HG03060 (cell line): ENCODE measurements at regions not wholly inside any gene's neighbourhood (a gene's known extent, or its start where the extent isn't known, plus 50 kb on each side); places are given as distances from the start of the nearest gene placed in this dataset.
A peak's percentile ranks its signal among the peaks of the same experiment; 100 is the strongest.

Experiments used
- ATAC-seq: cut with Tn5 transposase; IDR thresholded peaks from one replicate; pipeline ENCODE4 v1.9.1; 2021; ENCODE audit warnings: low read depth, moderate number of reproducible peaks; ENCODE audit not compliant: unreplicated experiment

DNA sequence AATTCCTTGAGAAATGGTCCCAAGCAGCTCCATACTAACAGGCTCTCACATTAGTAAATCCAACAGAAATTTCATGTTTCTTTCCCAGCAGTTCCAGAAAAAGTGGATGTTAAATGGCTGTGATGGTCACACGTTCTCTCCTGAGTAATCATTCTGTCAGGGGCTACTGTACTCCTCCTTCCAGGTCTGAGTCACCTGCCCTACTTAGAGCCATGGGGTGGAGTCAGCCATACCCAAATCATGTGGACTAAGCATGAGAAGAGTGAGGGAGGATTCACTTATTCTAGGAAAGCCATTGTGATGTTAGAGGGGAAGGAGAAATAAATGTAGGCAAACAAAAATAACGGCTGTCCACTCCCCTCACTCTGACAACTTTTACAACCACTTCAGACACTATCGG is 547.2 kb downstream of the CSNK1G3 start:
- ATAC-seq: no peak

DNA sequence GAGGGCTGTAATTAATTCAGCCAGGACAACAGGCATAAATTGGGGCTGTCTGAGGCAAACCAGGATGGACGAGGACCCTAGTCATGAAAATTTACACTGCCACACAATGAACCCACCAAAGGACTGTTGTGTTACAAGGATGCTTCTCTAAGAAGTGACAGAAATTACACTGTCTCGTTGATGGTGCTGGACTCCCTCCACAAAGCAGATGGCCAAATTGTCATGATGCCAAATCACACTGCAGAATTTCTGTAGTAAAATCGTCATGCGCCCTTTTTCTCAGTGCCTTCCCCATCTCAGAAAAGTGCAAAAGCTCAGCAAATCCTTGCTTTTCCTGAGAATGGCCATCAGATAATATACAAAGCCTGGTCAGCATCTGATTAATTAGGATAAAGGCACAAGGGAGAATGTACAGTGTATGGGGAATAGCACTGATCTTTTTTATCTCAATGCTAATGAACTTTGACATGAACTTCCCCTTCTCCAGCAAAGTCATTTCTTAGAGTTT is 545.8 kb downstream of the CSNK1G3 start:
- ATAC-seq: no peak

DNA sequence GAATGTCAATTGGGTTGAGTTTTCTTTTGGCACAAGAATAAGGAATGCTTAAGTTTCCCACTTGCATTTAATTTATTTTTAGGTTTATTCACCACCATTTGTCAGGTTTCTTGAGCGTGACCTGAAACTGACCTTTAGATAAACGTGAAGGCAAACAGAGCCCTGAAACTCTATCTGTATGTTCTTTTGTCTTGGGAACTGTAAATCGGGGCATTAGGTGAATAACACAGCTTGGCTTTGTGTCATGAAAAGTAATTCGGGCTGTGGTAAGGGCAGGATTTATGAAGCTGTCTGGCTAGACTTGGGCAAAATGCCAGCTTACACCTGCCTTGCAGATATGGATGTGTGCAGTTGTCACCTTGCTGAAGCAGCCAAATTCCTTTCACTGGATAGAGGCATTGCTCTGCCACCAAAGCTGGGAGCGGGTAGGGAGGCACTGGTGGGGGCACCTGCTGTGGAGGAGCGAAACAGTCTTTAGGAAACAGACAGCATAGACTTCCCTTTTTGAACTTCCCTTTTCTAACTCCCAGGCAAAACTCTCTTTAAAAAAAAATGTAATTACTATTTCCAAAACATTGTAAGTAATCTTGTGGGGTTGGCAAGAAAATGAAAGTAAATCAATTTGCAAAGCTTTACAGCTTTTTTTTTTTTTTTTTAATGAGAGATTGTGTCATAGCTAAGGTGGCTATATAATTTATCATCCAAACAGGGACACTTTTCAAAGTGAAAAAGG is 545.2 kb downstream of the CSNK1G3 start:
- ATAC-seq: peak; percentile 26

DNA sequence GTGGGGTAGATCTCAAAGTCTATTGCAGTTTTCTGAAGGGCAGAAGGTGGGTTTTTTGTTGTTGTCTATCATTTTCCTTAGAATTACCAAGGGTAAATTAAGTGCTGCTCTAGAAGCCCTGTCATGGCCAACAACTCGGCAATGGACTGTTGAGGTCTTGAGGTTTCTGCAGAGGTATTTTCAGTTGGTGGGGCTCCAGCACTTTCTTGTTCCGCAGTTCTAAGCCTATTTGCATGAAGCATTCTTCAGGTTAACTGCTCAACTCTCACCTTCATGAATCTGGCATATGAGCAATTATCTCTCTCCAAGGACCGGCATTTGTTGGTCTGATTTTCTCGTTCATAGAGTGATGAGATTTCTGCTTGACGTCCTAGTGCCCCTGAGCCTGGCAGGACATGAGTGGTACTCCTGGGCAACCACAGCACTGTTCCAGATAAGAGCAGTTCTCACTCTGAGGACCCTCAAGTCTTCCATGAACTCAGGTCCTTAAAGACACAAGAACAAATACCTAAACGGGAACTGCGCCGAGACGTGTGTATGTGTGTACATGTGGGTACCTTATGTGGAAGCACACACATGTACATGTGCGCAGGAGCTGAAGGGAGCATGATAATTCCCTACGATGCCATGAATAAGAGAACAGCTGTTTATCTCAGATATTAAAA is 544.5 kb downstream of the CSNK1G3 start:
- ATAC-seq: peak; percentile 54

DNA sequence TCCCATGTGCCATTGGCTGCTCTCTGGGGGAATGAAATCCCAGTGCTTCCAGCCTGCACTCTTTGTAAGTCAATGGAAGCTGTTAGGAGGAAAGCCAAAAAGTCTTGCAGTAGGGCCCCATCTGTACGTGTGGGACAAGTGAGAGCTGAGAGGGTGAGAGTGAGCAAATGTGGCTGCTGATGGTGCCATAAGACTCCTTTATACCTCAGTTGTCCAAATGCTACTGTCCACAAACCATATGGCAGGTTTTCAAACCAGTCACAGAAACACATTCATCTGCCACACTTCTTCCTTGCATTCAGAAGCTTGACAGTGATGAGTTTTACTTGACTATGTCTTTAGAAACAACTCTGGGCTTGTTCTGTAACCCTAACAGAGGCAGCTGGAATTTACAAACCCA is 543.8 kb downstream of the CSNK1G3 start:
- ATAC-seq: no peak

DNA sequence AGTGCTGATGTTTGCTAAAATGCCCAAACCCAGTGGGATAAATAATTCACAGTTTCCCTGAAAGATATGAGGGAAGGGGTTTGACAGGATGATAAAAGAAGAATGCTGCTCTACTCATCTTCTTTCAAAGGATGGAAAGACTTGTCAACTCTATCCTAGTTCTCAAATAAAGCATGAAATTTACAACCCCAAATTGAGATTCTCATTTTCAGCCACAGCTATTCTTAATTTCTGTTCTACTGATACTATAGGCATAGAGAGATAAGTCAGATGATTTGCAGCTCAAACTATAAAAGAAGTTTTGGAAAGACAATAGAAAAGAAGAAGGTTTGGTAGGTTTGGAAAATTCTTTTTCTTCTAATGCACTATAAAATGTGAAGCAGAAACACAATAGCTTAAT is 542.6 kb downstream of the CSNK1G3 start:
- peak; percentile 30 for ATAC-seq

DNA sequence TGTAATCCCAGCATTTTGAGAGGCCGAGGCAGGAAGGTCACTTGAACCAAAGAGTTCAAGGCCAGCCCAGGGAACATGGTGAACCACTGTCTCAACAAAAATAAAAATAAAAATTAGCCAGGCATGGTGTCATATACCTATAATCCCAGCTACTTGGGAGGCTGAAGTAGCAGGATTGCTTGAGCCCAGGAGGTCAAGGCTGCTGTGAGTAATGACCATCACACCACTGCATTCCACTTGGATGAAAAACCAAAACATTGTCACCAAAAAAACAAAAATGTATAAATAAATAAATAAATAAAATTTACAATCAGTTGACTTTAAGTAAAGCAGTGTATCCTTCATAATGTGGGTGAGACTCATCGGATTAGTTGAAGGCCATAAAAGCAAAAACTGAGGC is 541.4 kb downstream of the CSNK1G3 start:
- ATAC-seq: no peak

DNA sequence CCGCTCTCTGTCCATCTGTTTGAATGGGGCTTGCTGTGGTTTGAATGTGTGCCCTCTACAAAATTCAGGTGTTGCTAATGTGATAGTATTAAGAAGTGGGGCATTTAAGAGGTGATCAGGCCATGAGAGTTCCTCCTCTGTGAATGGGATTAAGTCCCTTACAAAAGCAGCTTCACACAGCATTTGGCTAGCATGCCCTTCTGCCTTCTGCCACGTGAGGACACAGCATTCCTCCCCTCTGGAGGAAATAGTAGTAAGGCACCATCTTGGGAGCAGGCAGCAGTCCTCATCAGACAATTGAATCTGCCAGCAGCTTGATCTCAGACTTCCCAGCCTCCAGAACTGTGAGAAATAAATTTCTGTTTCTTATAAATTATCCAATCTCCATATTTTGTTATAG is 540.2 kb downstream of the CSNK1G3 start:
- no peak for ATAC-seq

DNA sequence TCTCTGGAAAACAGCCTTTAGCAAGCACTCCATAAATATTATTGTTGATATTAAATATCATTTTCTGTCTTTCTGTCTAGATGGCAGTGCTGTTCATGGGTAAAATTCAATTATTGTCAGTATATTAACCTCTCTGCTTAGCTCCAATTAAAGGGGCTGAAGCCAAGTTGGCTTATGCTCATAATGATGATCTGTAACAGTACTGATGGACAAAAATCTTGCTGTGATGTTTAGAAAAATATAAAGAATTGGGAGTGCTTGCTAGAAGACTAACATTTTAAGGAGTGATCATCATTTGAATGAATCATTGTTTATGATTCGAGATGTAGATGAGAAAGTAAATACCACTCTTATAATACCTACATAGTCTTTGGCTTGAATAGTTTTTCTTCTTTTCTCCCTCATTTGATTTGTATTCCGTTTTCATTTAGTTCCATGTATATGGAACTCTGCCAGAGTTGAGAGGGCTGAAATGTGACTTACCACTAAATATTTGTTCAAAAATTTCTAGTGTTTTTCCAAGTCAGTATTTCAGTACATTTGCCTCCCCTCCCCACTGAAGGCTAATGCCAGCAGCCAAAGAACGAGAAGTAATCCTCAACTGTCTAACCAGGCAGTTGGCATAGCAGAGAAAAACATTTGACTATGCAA is 538.3 kb downstream of the CSNK1G3 start:
- ATAC-seq: no peak

DNA sequence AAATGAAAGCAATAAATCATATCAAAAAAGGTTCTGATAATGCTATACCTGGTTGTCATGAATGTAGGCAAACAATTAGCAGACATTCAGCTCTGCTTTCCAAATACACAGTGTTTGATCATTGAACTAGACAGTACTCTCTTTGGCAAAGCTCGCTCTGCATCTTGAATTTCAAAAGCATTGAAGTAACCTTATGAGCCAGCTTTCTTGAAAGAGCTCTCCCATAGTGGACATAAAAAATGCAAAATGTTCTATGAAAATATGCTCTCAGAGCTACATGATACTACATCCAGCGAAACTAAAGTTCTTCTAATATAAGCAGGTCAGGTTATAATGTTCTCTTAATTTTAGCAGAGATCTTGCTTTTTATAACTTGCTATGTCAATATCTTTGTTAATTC is 533.4 kb downstream of the CSNK1G3 start:
- no peak for ATAC-seq

DNA sequence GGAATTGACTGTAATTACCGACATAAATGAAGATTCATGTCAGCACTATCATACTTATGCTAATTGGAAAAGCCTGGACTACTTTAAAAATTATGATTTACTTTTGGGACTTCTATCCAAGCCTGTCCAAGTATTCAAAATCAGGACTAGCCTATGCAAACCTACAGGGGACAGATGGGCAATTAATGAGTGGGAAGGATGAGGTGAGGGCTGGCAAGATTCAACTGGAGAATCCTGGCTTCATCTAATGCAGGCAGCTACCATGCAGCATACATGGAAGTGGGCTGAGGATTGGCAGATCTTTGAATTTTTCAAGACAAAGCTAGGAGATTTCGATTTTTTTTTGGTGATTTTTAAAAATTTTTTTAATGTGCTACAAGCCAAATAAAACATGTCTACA is 532.6 kb downstream of the CSNK1G3 start:
- no peak for ATAC-seq

DNA sequence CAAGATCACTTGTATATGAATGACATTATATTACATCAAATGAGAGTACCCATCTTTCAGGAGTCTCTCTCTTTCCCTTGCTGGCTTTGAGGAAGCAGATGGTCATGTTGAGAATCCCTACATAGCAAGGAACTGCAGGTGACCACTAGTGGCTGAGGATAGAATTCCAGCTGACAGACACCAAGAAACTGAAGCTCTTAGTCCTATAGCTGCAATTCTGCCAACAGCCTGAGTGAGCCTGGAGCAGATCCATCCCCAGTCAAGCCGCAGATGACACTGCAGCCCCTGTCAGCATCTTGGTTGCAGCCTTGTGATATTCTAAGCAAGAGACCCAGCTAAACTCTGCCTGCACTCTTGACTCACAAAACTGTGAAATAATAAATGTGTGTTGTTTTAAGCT is 531.5 kb downstream of the CSNK1G3 start:
- ATAC-seq: no peak

DNA sequence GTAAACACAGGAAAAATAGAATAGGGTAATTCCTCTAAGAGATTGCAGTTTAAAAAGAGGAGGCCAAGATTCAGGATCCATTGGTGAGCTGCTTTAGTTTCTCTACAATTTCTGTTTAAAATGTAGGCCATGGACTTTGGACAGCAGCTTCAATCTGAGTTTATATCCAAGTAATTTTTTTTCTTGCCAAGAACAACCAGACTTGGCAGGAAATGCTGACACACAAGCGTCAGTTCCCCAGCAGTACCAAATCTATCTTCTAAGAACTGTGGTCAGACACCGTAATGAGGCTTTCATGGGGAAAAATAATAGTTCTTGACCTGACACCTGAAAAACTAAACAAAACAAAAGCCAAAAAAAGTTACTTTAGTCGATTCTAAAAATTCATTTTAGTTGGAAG is 528.8 kb downstream of the CSNK1G3 start:
- ATAC-seq: no peak

DNA sequence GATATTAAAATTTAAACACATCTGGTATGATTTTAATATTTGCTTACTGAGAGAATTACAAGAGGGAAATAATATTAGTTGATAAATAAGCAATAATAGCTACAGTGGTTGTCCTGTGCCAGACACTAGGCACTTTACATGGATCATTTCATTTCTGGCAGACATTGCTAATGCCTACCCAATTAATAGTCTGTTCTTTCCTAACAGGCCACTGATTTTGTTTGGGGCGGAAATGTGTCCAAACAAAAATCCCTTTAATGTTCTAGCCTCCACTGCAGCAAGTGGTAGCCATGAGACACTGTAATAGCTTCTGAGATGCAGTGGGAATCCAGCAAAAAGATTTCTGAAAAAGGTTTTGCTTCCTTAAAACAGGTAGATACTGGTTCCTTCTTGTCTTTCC is 527.4 kb downstream of the CSNK1G3 start:
- no peak for ATAC-seq

DNA sequence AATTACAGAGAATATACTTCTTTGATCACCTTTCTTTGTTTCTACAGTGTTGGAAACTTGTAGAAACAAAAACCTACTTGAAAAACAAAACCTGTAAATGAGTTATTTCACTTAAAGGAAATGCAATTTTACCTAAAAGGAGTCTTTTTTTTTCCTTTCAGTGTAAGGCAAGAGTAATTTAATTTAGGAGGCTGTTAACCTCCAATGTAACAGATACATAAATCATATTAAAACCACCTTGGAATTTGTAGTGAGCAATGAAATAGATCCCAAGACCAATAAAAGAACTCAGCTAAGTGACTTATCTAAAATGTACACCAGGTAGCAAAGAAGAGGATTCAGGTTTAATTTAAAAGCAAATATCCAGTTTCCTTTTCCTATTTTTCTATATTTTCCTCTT is 524.8 kb downstream of the CSNK1G3 start:
- no peak for ATAC-seq

DNA sequence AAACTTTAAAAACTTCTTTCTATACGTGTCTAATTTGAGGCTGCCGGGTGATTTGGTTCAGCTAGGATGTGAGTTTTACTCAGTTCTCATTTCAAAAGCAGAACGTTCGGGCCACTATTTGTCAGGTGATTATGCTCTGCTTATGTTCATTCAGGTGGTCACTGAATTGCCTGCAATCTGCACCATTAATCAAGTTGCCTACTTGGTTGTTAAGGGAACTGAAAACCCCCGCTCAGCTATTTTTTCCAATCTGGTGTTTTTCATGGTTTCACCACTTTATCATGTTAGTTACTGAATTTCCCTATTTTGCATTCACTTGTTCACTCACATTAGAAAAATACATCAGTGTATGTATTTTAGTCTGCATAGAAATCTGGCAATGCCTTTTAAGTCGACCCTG is 523.0 kb downstream of the CSNK1G3 start:
- peak; percentile 99 for ATAC-seq

DNA sequence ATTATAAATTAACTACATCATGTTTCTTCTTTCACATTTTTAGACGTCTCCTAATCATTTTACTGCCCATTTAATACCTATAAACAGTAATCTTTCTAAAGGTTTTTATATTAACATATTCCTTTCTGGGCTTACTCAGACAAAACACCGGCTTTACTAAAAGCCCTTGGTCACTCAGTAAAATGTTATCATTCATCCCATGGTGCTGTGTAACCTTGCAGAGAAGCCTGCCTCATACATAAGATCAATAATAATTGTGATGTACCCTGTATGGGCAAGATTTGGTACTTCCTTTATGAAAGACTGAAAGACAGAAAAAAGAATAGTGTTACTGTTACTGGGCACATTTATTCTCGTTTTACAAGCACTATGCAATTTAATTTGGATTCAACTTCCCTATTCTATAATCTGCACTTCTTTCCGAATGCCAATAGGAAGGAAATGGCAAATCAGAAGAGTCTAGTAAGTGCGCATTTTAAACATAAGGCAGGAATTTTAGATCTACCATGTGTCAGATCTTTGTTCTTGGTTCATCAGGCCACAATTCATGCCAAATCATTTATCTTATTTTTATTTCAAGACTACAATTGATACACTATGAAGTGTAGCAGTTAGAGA is 522.2 kb downstream of the CSNK1G3 start:
- ATAC-seq: no peak

DNA sequence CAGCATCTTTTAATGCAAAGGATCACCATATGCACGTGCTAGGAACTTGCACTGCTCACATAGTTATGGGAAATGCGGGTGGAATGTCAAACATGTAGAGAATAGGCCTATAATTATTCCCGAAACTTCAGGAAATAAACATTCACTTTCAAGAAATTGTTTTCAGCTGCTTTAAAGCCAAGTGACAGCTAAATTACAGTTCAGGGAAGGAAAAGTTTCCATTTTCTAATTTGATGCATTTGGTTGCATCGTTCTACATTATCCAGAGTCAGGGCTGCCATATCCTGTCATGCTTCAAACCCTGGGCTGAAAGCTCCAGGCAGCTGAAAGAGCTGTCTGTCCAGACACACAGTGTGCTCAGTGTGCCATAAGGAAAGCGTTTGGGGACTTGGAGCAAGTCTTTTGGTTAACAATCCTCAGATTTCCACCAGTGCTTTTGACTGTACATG is 518.1 kb downstream of the CSNK1G3 start:
- ATAC-seq: no peak

DNA sequence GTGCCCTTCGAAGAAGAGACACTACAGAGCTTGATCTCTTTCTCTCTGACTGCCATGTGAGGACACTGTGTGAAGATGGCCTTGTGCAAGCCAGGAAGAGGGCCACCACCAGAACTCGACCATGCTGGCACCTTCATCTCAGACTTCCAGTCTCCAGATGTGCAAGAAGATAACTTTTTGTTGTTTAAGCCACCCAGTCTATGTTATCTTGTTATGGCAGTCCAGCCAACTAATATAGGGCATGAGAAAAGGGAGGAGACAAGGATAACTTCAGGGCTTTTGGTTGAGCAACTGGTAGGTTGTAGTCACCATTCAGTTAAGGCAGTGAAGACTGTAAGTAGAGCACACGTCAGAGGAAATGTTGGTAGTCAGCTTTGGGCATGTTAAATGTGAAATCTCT is 515.5 kb downstream of the CSNK1G3 start:
- no peak for ATAC-seq

DNA sequence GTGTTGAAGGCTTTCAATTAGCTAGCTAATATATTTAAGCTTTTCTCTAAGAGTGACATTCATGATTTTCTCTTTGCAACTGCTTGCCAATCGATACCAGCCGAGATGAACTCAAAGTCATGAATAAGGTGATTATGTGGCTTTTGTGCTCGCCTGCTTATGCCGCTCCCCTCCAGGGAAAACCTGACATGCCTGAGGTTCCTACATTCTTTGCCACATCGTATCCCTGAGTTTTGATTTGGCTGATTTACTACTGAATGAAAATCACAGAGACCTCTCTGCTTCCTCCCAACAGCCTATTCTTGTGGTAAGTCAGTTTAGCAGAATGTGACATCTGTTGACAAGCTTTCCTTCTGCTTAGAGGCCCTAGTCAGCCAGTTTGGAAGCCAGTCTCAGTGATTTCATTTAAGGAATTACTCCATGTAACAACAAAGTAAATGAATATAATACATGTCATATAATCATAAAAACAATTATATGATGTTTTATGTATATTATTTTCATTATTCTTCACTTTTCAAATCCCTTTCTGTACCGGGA is 513.4 kb downstream of the CSNK1G3 start:
- ATAC-seq: no peak

DNA sequence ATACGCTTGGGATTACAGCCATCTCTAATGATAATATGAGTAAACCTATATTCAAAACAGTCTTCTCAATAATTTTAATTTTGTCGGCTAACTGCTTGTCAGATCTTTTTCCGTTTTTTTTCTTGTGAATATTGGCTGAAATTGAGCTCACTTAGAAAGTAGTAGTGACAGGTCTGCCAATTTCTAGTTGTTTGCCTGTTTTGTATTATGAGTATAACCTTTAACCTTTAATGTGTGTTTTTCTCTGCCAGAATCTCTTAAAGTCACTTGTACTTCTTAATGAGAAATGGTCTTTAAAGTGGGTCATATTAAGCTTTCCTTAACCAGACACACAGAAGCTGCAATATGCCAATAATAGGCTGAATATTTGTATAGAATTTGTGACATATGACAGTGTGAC is 511.0 kb downstream of the CSNK1G3 start:
- ATAC-seq: no peak
